ENCODE measurements at regions not wholly inside any gene's neighbourhood (a gene's known extent, or its start where the extent isn't known, plus 50 kb on each side); places are given as distances from the start of the nearest gene placed in this dataset.
"Not testable (repeated sequence)": the region's sequence is repeated elsewhere in the genome, so short reads cannot be mapped to it uniquely, and the experiment has no call there.

- CTCF ChIA-PET = interaction anchor here (0.6 kb wide), 1 partner anchor 247 kb away, joined by 4 read pairs; no protein-coding TSS in a partner anchor
- TF ChIP-seq FOXK2 (IDR thresholded peaks at IDR 0.05) (no peak), PKNOX1 (IDR thresholded peaks at IDR 0.05) (peak; percentile 74)
- no peak for DNase-seq (ENCODE audit: extremely low spot score)
- POLR2A ChIA-PET = no interaction called here
These were observed 246.6 kb downstream of the PARM1 start for GRCh38 chr4:75179510-75179909.

GRCh38 chr4:75172551-75172950 is 239.6 kb downstream of the PARM1 start:
- no peak for DNase-seq (ENCODE audit: extremely low spot score)
- ChIA-PET POLR2A (no interaction called here), CTCF (no interaction called here)
- TF ChIP-seq BHLHE40 (IDR thresholded peaks at IDR 0.05; ENCODE audit: borderline replicate concordance) = no peak
- no peak for TF ChIP-seq ZNF384 (IDR thresholded peaks at IDR 0.05)
- TF ChIP-seq TARDBP (IDR thresholded peaks at IDR 0.05) = no peak
- no peak for TF ChIP-seq SP1 (IDR thresholded peaks at IDR 0.05)
- no peak for TF ChIP-seq SUZ12 (IDR thresholded peaks at IDR 0.05)
- no peak for TF ChIP-seq LEF1 (IDR thresholded peaks at IDR 0.05; ENCODE audit: borderline replicate concordance)
- TF ChIP-seq CTBP1 (IDR thresholded peaks at IDR 0.05; ENCODE audit: borderline replicate concordance) = no peak

GRCh38 chr4:75169427-75169826 is 236.5 kb downstream of the PARM1 start:
- ChIA-PET POLR2A (no interaction called here), CTCF (no interaction called here)
- peak; percentile 86 for TF ChIP-seq CTBP1 (IDR thresholded peaks at IDR 0.05; ENCODE audit: borderline replicate concordance)
- TF ChIP-seq FOXM1 (IDR thresholded peaks at IDR 0.05; ENCODE audit: borderline replicate concordance) = no peak
- TF ChIP-seq TARDBP (IDR thresholded peaks at IDR 0.05) = no peak
- TF ChIP-seq ZNF384 (IDR thresholded peaks at IDR 0.05) = peak; percentile 73
- no peak for TF ChIP-seq SP1 (IDR thresholded peaks at IDR 0.05)
- TF ChIP-seq PKNOX1 (IDR thresholded peaks at IDR 0.05) = peak; percentile 96
- TF ChIP-seq SUZ12 (IDR thresholded peaks at IDR 0.05) = no peak
- TF ChIP-seq NFRKB (IDR thresholded peaks at IDR 0.05) = no peak
- no peak for TF ChIP-seq L3MBTL2 (conservative IDR thresholded peaks at IDR 0.05)
- no peak for TF ChIP-seq BHLHE40 (IDR thresholded peaks at IDR 0.05; ENCODE audit: borderline replicate concordance)
- TF ChIP-seq HDGF (IDR thresholded peaks at IDR 0.05; ENCODE audit: borderline replicate concordance) = no peak
- no peak for TF ChIP-seq LEF1 (IDR thresholded peaks at IDR 0.05; ENCODE audit: borderline replicate concordance)
- no peak for TF ChIP-seq ELF4 (IDR thresholded peaks at IDR 0.05)
- TF ChIP-seq FOXK2 (IDR thresholded peaks at IDR 0.05) = no peak
- peak; percentile 61; the same call in 1 of the 2 replicates for TF ChIP-seq ARNT (IDR thresholded peaks at IDR 0.05)
- TF ChIP-seq FOXA1 (IDR thresholded peaks at IDR 0.05) = no peak
- peak; percentile 46 for DNase-seq (ENCODE audit: extremely low spot score)

- DNase-seq (ENCODE audit: extremely low spot score) = no peak
- ChIA-PET CTCF (no interaction called here), POLR2A (no interaction called here)
- TF ChIP-seq L3MBTL2 (conservative IDR thresholded peaks at IDR 0.05) (no peak), ARNT (IDR thresholded peaks at IDR 0.05) (no peak), HDGF (IDR thresholded peaks at IDR 0.05; ENCODE audit: borderline replicate concordance) (no peak), FOXK2 (IDR thresholded peaks at IDR 0.05) (no peak), SP1 (IDR thresholded peaks at IDR 0.05) (no peak), BHLHE40 (IDR thresholded peaks at IDR 0.05; ENCODE audit: borderline replicate concordance) (no peak), CTBP1 (IDR thresholded peaks at IDR 0.05; ENCODE audit: borderline replicate concordance) (no peak), ZNF384 (IDR thresholded peaks at IDR 0.05) (no peak), FOXM1 (IDR thresholded peaks at IDR 0.05; ENCODE audit: borderline replicate concordance) (no peak), ELF4 (IDR thresholded peaks at IDR 0.05) (no peak), PKNOX1 (IDR thresholded peaks at IDR 0.05) (no peak), FOXA1 (IDR thresholded peaks at IDR 0.05) (no peak)
These were observed 236.1 kb downstream of the PARM1 start for GRCh38 chr4:75169020-75169419.

GRCh38 chr4:75168548-75168947 is 235.6 kb downstream of the PARM1 start:
- ChIA-PET POLR2A (no interaction called here), CTCF (no interaction called here)
- no peak for DNase-seq (ENCODE audit: extremely low spot score)
- TF ChIP-seq FOXK2 (IDR thresholded peaks at IDR 0.05) (no peak), HDGF (IDR thresholded peaks at IDR 0.05; ENCODE audit: borderline replicate concordance) (no peak), L3MBTL2 (conservative IDR thresholded peaks at IDR 0.05) (no peak), ARNT (IDR thresholded peaks at IDR 0.05) (no peak), TARDBP (IDR thresholded peaks at IDR 0.05) (no peak), CTBP1 (IDR thresholded peaks at IDR 0.05; ENCODE audit: borderline replicate concordance) (no peak)

- POLR2A ChIA-PET; CTCF ChIA-PET; DNase-seq (ENCODE audit: extremely low spot score): not testable (repeated sequence)
These were observed 232.2 kb downstream of the PARM1 start for GRCh38 chr4:75165100-75165499.

GRCh38 chr4:75158451-75158850 is 225.5 kb downstream of the PARM1 start:
- POLR2A ChIA-PET = no interaction called here
- no peak for DNase-seq (ENCODE audit: extremely low spot score)
- CTCF ChIA-PET = no interaction called here
- TF ChIP-seq CTBP1 (IDR thresholded peaks at IDR 0.05; ENCODE audit: borderline replicate concordance) (no peak), FOXK2 (IDR thresholded peaks at IDR 0.05) (no peak), ARNT (IDR thresholded peaks at IDR 0.05) (no peak), ZNF384 (IDR thresholded peaks at IDR 0.05) (no peak), NFRKB (IDR thresholded peaks at IDR 0.05) (no peak), SP1 (IDR thresholded peaks at IDR 0.05) (no peak), LEF1 (IDR thresholded peaks at IDR 0.05; ENCODE audit: borderline replicate concordance) (no peak), HDGF (IDR thresholded peaks at IDR 0.05; ENCODE audit: borderline replicate concordance) (no peak), FOXM1 (IDR thresholded peaks at IDR 0.05; ENCODE audit: borderline replicate concordance) (no peak), L3MBTL2 (conservative IDR thresholded peaks at IDR 0.05) (no peak), ELF4 (IDR thresholded peaks at IDR 0.05) (no peak), SUZ12 (IDR thresholded peaks at IDR 0.05) (no peak), PKNOX1 (IDR thresholded peaks at IDR 0.05) (no peak), TARDBP (IDR thresholded peaks at IDR 0.05) (no peak), FOXA1 (IDR thresholded peaks at IDR 0.05) (no peak), BHLHE40 (IDR thresholded peaks at IDR 0.05; ENCODE audit: borderline replicate concordance) (no peak)
